ENCODE measurements at regions not wholly inside any gene's neighbourhood (a gene's known extent, or its start where the extent isn't known, plus 50 kb on each side); places are given as distances from the start of the nearest gene placed in this dataset.

- no peak for TF ChIP-seq CTCF (conservative IDR thresholded peaks at IDR 0.05)
- H3K36me3 Mint-ChIP-seq, result no peaks in the 10 kb centered on the region
- no peak for DNase-seq (ENCODE audit: extremely low spot score, unreplicated experiment)
- peaks cover 11% of the 10 kb centered on the region for H3K9me3 Mint-ChIP-seq
- H3K4me1 Mint-ChIP-seq (ENCODE audit: unreplicated experiment), result peaks cover 5% of the 10 kb centered on the region
- H3K4me3 Mint-ChIP-seq, result no peak overlapping the region
- H3K27ac Mint-ChIP-seq, result no peak overlapping the region
- no peaks in the 10 kb centered on the region for H3K27me3 Mint-ChIP-seq
These were observed 165.2 kb upstream of the NFIB start for GRCh38 chr9:14479163-14479560.

GRCh38 chr9:14478175-14479162 lies 164.5 kb upstream of the NFIB start:
- H3K27me3 Mint-ChIP-seq, result no peaks in the 10 kb centered on the region
- peaks cover 5% of the 10 kb centered on the region for H3K4me1 Mint-ChIP-seq (ENCODE audit: unreplicated experiment)
- H3K9me3 Mint-ChIP-seq, result peaks cover 11% of the 10 kb centered on the region
- H3K36me3 Mint-ChIP-seq, result no peaks in the 10 kb centered on the region
- no peak overlapping the region for H3K4me3 Mint-ChIP-seq
- TF ChIP-seq CTCF (conservative IDR thresholded peaks at IDR 0.05), result no peak
- DNase-seq (ENCODE audit: extremely low spot score, unreplicated experiment), result no peak
- H3K27ac Mint-ChIP-seq, result no peak overlapping the region

GRCh38 chr9:14471041-14471440 lies 157.1 kb upstream of the NFIB start:
- DNase-seq (ENCODE audit: extremely low spot score, unreplicated experiment), result no peak
- Mint-ChIP-seq H3K36me3 (no peaks in the 10 kb centered on the region), H3K27ac (no peak overlapping the region), H3K9me3 (no peaks in the 10 kb centered on the region), H3K27me3 (peaks cover 9% of the 10 kb centered on the region), H3K4me1 (ENCODE audit: unreplicated experiment) (peaks cover 9% of the 10 kb centered on the region), H3K4me3 (no peak overlapping the region)
- no peak for TF ChIP-seq CTCF (conservative IDR thresholded peaks at IDR 0.05)

- no peak overlapping the region for H3K4me3 Mint-ChIP-seq
- no peak for DNase-seq (ENCODE audit: extremely low spot score, unreplicated experiment)
- TF ChIP-seq CTCF (conservative IDR thresholded peaks at IDR 0.05), result no peak
- no peaks in the 10 kb centered on the region for H3K9me3 Mint-ChIP-seq
- H3K27ac Mint-ChIP-seq, result no peak overlapping the region
- peaks cover 9% of the 10 kb centered on the region for H3K4me1 Mint-ChIP-seq (ENCODE audit: unreplicated experiment)
- peaks cover 16% of the 10 kb centered on the region for H3K27me3 Mint-ChIP-seq
- no peaks in the 10 kb centered on the region for H3K36me3 Mint-ChIP-seq
These were observed 153.9 kb upstream of the NFIB start for GRCh38 chr9:14467675-14468374.

- H3K4me1 Mint-ChIP-seq (ENCODE audit: unreplicated experiment), result peaks cover 9% of the 10 kb centered on the region
- H3K9me3 Mint-ChIP-seq, result no peaks in the 10 kb centered on the region
- no peak for TF ChIP-seq CTCF (conservative IDR thresholded peaks at IDR 0.05)
- no peak overlapping the region for H3K4me3 Mint-ChIP-seq
- H3K36me3 Mint-ChIP-seq, result no peaks in the 10 kb centered on the region
- no peak for DNase-seq (ENCODE audit: extremely low spot score, unreplicated experiment)
- H3K27ac Mint-ChIP-seq, result no peak overlapping the region
- H3K27me3 Mint-ChIP-seq, result peaks cover 16% of the 10 kb centered on the region
These were observed 152.9 kb upstream of the NFIB start for GRCh38 chr9:14466828-14467227.
